HG02884 (cell line): ENCODE measurements at regions not wholly inside any gene's neighbourhood (a gene's known extent, or its start where the extent isn't known, plus 50 kb on each side); places are given as distances from the start of the nearest gene placed in this dataset.
"Not testable (repeated sequence)": the region's sequence is repeated elsewhere in the genome, so short reads cannot be mapped to it uniquely, and the experiment has no call there.

Experiments used
- ATAC-seq: cut with Tn5 transposase; IDR thresholded peaks from one replicate; pipeline ENCODE4 v1.9.1; 2021; ENCODE audit warnings: mild to moderate bottlenecking, moderate library complexity; ENCODE audit not compliant: unreplicated experiment

DNA sequence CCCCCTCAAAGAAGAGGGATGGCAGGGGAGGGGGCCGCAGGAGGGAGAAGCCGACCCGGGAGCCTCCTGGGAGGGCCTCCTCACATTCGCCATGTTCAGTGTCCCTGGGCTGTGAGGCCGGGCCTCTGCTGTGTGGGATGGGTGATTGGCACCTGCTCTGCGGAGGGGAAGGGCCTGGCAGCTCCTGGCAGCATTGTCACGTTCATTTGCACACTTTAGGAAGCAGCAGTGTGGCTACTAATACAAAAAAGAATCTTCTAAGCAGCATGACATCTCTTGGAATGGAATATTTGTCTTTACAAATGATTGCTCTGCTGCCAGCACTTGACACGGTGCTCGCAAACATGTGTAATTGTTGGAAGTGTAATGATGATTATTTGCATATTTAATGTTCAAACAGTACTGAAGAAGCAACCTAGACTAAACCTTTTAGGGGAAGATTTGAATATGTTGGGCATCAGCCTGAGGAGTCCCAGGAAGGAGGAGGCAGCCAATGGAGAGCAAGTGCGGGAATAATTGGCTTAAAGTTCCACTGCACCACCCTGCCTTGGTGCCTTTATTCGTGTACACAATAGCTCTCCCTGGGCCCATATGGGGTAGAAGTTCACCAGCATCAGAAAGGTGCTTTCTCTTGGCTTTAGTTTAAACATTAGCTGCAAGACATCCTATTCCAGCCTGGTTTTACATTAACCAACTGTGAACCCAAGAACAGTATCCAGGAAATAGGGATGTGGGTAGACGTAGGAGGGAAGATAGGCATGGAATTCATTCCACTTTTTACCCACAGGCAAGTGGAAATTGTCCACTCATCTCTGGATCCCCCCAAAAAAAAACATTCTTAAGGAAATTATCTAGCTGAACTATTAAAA lies 404.9 kb downstream of the TMEM182 start:
- no peak for ATAC-seq

DNA sequence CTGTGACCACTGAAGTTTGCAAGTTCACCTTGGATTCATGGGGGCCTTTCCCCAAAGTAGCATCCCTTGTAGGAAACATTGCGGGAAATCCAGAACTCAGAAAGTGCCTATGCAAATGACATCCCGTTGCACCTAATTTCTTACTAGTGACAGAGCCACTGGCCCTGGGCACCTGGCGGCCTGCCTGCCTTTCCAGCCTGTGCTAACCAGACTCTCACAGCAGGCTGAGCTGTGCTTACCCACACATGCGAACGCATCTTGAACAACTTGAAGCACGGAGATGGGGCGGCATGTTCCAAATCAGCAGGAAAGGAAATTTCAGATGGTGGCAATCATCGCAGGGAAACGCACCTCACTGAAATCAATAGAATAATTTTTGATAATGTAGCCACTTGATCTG lies 405.8 kb downstream of the TMEM182 start:
- no peak for ATAC-seq

DNA sequence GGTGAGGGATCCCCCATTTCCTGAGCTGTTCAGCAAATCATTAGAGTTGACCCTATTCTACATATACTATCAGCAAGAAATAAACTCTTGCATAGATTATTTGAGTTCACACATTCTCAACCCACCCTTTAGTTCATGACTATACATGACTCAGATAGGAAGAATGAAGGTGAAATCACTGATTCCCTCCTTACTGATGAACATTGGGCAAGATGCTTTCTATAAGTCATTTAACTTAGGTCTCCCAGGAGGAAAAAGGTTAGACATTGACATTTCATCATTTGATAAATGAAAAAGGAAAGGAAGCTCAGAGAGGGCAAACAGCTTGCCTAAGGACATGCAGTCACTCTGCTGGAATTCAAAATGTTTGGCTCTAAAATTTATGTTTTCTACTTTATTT lies 408.0 kb downstream of the TMEM182 start:
- no peak for ATAC-seq

DNA sequence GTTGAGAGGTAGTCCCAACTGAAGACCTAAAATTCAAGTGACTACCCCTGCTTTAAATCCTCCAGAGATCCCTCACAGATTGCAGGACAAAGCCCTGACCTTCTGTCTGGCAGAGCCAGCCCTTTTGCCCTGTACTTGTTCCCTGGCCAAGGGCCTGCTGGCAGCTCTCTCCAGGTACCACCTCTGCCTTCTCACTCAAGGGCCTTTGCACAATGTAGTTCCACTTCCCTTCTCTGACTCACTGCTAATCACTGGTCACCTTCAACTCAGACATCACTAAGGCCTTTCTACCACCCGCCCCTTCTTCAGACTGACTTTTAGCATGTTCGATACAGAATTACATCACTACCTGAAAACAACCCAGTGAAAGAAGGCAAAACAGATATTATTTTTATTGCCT lies 411.0 kb downstream of the TMEM182 start:
- ATAC-seq: no peak

DNA sequence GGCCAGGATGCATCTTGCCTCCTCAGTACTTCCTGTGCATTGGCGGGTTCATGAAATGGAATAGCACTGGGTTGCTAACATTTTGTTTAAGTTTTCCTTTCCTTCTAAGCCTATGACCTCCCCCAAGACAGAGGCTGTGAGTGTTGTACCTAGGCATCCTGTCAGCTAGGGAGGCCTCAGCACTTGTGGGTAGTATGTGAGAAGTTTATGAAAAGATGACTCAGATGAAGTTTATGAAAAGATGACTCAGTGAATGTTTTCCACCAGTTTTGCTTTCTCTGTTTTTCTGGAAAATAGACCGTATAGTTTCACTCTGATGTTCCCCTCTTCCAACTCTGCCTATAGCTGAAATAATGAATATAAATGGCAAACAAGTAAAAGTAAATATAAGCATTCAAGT lies 412.9 kb downstream of the TMEM182 start:
- no peak for ATAC-seq

DNA sequence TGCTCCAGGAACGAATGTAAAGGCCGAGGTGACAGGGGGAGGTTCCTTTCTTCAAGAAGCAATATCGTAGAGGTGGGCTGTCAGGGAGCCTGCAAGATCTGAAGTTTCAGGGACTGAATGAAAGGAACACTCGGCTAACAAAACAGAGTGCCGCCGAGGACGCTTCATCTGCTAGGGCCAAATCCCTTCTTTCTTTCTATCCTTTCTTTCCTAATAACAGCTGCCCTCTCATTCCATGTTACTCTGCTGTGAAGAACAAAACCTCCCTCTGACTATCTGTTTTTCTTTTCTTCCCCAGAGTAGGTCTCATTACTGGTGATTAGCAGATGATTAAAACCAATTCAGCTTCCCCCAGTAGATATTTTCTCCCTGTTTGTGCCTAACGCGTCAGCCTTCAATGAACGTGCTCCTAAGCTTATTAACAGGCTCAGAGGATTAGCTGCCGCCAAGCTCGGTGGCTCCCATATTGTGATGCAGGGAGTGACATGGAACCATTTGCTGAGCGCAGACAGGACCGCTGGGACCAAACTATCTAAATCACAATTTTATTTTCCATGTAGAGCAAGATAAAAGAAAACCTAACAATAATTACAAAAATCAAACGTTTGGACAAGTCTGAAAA lies 414.6 kb downstream of the TMEM182 start:
- no peak for ATAC-seq

DNA sequence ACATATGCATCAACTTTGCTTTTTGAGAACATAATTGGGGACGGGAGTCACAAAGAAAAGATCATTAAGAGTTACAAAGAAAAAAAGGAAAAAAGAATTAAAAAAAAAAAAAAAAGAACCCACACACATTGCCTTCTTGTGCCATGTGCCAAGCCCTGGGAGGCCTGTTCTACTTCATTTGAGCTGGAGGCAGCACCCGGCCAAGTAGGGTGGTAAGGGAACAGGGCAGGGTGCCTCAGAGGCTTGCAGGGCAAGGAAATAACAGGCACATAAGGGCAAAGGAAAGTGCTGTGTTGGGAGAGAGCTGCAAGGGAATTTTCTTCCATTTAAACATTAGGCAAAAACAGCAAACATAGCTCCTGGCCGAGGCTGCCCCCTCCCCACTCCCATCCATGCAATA lies 418.0 kb downstream of the TMEM182 start:
- no peak for ATAC-seq

DNA sequence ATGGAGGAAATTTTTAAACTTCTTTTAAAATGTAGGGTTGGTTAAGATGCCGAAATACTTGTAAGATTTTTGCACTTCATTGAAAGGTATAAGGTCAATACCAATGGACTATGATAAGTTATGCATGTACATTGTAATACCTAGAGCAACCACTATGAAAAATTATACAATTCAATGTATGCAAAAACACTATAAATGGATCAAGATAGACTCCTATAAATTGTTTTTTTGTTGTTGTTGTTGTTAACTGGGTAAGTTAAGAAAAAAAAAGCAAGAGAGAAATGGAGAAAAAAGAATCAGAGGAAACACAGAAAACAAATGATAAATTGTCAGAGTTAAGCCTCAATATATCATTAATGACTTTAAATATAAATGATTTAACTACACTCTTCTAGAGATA lies 421.2 kb downstream of the TMEM182 start:
- ATAC-seq: no peak

DNA sequence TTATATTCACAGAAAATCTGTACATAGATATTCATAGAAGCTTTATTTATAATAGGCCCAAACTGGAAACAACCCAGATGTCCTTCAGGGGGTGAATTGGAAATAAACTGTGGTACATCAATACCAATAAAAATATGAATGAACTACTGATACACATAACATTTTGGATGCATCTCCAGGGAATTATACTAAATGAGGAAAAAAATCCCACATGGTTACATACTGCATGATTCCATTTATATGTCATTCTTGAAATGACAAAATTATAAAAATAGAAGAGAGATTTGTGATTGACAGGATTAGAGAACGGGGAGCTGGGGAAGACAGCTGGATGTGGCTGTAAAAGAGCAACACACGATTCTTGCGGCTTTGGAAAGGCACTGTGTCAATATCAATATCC lies 435.0 kb downstream of the TMEM182 start:
- ATAC-seq: no peak

DNA sequence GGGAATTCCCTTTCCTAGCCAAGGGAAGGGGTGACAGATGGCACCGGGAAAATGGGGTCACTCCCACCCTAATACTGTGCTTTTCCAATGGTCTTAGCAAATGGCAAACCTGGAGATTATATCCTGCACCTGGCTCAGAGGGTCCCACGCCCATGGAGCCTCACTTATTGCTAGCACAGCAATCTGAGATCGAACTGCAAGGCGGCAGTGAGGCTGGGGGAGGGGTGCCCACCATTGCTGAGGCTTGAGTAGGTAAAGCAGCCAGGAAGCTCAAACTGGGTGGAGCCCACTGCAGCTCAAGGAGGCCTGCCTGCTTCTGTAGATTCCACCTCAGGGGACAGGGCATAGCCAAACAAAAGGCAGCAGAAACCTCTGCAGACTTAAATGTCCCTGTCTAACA lies 438.9 kb downstream of the TMEM182 start:
- ATAC-seq: not testable (repeated sequence)

DNA sequence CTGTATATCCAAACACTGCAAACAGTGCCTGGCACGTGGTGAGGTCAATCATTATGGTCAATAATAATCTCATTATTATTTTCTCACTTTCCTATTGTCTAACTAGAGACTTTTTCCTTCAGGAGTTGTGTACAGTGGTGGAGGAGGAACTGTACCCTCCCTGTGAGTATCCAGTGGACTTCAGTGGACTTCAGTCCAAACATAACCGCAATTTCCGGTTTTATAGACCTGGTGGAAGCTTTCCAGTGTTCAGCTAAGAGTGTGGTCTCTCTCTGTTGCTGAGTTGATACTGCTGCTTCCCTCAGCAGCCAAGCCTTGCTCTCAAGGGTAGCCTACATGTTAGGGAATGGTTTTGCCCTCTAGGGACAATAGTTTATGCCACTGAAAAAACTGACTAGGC lies 447.1 kb downstream of the TMEM182 start:
- no peak for ATAC-seq

DNA sequence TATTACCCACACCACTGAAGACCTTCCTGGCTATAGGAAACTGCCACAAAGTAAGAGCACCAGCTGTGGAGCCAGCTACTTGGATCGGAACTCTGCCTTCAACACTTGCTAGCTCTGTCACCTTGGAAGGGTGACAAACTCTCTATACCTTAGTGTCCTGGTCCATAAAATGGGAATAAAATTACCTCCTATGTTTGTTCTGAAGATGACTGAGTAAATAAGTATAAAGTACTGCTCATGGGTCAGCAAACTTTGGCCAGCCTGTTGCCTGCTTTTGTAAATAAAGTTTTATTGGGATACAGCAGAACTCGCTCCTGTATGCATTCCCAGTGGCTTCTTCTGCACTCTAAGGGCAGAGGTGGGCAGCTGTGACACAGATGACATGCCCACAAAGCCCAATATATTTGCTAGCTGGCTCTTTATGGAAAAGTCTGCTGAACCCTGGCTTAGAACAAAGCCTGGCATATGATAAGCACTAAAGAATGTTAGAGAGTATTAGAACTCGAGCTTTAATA lies 451.3 kb downstream of the TMEM182 start:
- no peak for ATAC-seq

DNA sequence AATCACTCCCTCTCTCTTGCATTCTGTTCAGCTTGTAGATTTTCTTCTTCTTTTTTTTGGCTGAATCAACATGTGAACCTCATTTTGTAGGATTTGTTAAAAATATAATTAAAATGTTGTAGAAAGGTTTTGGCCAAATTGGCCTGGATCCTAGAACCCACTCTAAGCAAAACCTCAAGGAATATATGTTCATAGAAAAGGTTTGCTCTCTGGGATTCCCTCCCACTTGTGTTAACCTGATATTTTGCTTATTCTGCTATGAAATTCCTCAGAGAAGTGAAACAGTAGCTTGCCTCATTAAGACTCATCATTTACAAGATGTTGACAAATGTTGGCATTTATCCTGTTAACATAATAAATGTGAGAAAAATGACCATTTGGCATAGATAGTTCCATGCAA lies 456.7 kb downstream of the TMEM182 start:
- ATAC-seq: no peak

DNA sequence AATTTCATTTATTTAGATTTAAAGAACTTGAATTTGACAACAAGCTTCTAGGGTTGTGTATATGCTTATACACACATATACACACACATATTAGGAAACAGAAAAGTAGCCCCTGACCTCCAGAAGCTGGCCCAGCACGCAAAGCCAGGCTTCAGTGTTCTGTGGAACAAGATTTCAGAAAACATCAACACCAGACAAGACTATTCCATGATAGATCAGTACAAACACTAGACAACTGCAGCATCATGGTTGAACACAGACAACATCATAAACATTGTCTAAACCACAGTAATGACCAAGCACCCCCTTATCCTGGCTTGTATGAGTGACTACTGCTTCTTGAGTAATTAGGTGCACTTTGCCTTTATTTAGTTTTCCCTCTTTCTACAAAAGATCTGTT lies 457.6 kb downstream of the TMEM182 start:
- ATAC-seq: no peak

DNA sequence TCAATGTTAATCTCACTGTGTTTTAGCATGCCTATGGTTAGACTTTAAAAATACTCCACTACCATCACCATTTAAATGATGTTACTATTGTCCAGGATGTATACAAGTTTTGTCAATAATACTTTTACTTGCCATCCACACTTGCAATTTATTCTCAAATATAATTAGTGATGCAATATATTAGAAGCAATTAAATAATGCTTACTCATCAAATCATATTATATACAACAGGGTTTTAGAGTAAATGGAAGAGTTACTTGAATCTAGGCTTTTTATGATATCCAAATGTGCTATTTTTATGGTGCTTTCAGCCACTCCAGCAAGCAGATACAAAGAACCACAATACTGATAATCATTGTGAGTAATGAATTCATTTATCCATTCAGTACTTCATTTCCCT lies 461.1 kb downstream of the TMEM182 start:
- no peak for ATAC-seq

DNA sequence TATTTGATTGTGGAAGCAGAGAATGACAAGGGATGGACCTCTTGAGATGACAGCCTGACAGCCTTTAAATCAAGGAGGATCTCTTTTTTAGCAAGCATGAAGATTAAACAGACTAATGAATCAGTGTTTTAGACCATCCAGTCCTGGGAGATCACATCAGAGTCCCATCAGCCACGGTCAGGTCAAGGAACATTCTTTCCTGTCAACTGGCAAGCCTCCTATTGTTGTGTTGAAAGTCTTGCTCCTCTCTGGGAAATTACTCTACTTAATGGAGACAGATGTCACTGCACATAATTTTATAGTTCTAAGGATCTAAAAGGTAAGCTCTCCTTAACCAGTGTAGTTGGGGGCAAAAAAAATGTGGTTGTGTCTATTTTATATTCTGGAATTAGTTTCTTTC lies 469.0 kb downstream of the TMEM182 start:
- ATAC-seq: no peak

DNA sequence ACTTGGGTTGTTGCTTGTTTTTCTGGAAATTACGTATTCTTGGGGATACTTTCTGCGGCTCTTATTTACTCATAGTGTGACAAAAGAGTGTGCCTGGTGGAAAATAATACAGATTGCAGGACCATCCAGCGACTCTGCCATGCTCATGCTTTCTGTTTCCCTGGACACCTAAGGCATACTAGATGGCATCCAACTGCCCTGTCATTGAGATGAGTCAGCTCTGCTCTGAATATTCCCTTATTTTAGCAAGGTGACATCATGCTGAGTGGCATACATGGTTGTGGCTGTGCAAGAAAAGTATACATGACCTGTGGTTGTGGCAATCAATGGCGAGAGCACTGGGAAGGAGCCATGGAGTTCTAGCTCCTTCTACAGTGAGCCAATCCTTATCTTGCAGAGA lies 471.0 kb downstream of the TMEM182 start:
- ATAC-seq: no peak

DNA sequence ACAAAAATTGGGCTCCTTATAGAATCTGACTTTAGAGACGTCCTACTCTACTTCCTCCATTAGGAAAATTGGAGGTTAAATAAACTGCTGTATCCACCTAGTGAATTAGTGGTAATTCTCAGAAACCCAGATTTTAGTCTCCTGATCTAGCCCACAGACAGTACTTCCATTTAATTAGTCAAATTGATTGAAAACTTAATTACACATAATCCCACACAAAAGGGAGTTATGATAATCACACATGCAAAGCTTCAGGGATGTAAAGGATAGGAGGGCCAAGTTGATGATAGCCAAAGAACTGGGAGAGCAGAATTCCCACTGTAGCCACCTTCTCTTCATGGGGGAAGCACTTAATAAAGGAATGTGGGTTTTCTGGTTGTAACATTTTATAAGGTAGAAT lies 471.9 kb downstream of the TMEM182 start:
- ATAC-seq: no peak

DNA sequence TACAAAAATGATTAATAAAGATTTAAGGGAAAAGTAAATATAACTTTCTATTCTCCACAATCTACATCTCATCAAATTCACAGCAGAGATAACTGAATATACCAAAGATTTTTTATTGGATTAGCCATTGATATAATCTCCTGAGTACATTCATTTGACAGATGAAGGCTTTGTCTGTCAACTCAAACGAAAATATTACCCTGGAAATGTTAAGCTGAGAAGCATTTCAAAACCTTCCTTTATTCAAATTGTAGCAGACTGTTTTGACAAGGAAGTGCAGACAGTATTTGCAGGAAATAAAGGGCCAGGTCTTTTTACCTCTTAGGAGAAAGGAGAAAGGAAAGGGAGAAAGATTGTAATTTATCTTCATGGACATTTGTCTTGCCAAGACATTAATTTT lies 473.5 kb downstream of the TMEM182 start:
- ATAC-seq: no peak

DNA sequence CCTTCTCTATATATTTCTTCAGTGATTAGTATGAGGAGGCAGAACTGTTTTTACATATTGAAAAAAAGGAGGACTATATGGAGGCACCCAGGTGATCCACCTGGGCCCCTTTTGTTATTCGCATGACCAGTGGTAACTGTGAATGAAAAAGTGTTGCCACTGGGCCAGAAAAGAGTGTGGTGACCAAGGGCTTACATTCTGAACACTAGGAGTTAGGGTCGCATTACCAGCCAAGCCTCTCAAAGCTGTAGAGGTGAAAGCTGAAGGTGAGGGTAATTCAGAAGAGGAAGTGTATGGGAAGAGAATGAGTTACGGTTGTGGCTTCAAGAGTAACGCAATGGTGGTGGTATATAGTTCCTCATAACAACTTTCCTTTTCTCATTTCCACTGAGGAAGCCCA lies 487.6 kb downstream of the TMEM182 start:
- no peak for ATAC-seq

DNA sequence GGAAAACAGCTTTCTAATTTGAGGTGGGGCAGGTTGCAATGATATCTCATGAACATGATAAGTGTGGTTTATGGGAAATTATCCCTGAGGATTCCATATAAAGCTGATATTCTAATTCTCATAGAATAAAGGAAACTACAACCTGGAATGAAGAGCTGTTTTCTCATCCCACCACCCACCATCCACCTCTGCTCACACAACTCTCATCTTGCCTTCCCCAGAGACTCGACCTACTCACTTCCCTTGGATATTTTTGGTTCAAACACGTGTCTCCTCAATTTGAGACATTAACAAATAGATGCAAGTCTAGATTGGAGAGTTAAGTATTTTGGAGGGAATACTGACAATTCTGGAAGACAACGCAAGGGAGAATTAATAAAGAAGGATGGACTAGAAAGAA lies 490.9 kb downstream of the TMEM182 start:
- no peak for ATAC-seq

DNA sequence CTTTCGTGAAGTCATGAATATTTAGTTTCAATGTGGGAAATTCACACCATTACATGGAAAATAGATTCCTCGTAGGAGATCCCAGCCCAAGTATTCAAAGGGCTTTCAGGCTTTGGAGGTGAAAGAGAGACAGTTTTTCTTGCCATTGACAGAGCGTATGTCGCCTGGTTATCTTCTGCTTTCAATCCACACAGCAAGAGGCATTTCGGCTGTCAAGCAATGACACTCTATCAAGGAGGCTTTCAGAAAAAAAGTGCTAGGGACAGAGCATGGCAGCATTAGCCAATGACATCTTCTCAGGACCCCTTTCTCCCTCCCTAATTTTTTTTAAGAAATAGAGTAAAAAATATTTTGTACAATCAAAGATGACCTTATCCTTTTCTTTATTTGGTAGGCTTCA lies 492.8 kb downstream of the TMEM182 start:
- no peak for ATAC-seq
